ENCODE measurements at regions not wholly inside any gene's neighbourhood (a gene's known extent, or its start where the extent isn't known, plus 50 kb on each side); places are given as distances from the start of the nearest gene placed in this dataset.

- Mint-ChIP-seq H3K4me1 (ENCODE audit: low read depth) (no peaks in the 10 kb centered on the region), H3K9me3 (ENCODE audit: low read depth) (no peaks in the 10 kb centered on the region), H3K36me3 (ENCODE audit: low read depth) (no peaks in the 10 kb centered on the region), H3K4me3 (ENCODE audit: unreplicated experiment) (no peak overlapping the region), H3K27me3 (ENCODE audit: low read depth) (no peaks in the 10 kb centered on the region), H3K27ac (ENCODE audit: unreplicated experiment) (no peak overlapping the region)
- no peak for DNase-seq (ENCODE audit: low spot score)
- TF ChIP-seq, protein P1, sequence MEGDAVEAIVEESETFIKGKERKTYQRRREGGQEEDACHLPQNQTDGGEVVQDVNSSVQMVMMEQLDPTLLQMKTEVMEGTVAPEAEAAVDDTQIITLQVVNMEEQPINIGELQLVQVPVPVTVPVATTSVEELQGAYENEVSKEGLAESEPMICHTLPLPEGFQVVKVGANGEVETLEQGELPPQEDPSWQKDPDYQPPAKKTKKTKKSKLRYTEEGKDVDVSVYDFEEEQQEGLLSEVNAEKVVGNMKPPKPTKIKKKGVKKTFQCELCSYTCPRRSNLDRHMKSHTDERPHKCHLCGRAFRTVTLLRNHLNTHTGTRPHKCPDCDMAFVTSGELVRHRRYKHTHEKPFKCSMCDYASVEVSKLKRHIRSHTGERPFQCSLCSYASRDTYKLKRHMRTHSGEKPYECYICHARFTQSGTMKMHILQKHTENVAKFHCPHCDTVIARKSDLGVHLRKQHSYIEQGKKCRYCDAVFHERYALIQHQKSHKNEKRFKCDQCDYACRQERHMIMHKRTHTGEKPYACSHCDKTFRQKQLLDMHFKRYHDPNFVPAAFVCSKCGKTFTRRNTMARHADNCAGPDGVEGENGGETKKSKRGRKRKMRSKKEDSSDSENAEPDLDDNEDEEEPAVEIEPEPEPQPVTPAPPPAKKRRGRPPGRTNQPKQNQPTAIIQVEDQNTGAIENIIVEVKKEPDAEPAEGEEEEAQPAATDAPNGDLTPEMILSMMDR (IDR thresholded peaks at IDR 0.05), result no peak
These were observed 160.0 kb upstream of the SEMA3E start for GRCh38 chr7:83808982-83809381.

- TF ChIP-seq, protein P1 (IDR thresholded peaks at IDR 0.05), result no peak
- Mint-ChIP-seq H3K9me3 (ENCODE audit: low read depth) (no peaks in the 10 kb centered on the region), H3K4me1 (ENCODE audit: low read depth) (no peaks in the 10 kb centered on the region), H3K36me3 (ENCODE audit: low read depth) (no peaks in the 10 kb centered on the region), H3K27ac (ENCODE audit: unreplicated experiment) (no peak overlapping the region), H3K4me3 (ENCODE audit: unreplicated experiment) (no peak overlapping the region), H3K27me3 (ENCODE audit: low read depth) (no peaks in the 10 kb centered on the region)
- DNase-seq (ENCODE audit: low spot score), result no peak
These were observed 158.8 kb upstream of the SEMA3E start for GRCh38 chr7:83807774-83808173.

GRCh38 chr7:83806538-83806937, 157.6 kb upstream of the SEMA3E start:
- Mint-ChIP-seq H3K9me3 (ENCODE audit: low read depth) (peaks cover 5% of the 10 kb centered on the region), H3K27me3 (ENCODE audit: low read depth) (no peaks in the 10 kb centered on the region), H3K4me3 (ENCODE audit: unreplicated experiment) (no peak overlapping the region), H3K36me3 (ENCODE audit: low read depth) (no peaks in the 10 kb centered on the region), H3K27ac (ENCODE audit: unreplicated experiment) (no peak overlapping the region), H3K4me1 (ENCODE audit: low read depth) (no peaks in the 10 kb centered on the region)
- no peak for DNase-seq (ENCODE audit: low spot score)
- TF ChIP-seq, protein P1 (IDR thresholded peaks at IDR 0.05), result no peak

DNA sequence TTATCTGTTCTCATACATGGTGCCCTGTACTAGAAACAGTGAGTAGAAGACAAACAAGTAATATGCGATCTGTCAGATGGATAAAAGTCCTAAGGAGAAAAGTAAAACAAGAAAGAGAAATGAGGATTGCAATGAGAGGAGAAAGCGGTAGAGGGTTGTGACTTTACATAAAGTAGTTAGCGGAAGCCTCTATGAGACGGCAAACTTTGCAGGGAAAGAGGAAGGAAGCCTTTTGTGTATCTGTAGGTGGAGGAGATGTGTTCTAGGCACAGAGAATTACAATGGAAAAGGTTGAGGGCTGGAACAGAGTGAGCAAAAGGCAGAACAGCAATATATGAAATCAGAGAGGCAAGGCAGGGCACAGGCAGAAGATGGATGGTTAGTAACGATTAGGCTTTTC, 150.4 kb upstream of the SEMA3E start:
- peaks cover 5% of the 10 kb centered on the region for H3K9me3 Mint-ChIP-seq (ENCODE audit: low read depth)
- H3K4me1 Mint-ChIP-seq (ENCODE audit: low read depth), result peaks cover 11% of the 10 kb centered on the region
- no peak overlapping the region for H3K27ac Mint-ChIP-seq (ENCODE audit: unreplicated experiment)
- H3K27me3 Mint-ChIP-seq (ENCODE audit: low read depth), result no peaks in the 10 kb centered on the region
- DNase-seq (ENCODE audit: low spot score), result no peak
- H3K36me3 Mint-ChIP-seq (ENCODE audit: low read depth), result no peaks in the 10 kb centered on the region
- TF ChIP-seq, protein P1 (IDR thresholded peaks at IDR 0.05), result no peak
- H3K4me3 Mint-ChIP-seq (ENCODE audit: unreplicated experiment), result no peak overlapping the region

DNA sequence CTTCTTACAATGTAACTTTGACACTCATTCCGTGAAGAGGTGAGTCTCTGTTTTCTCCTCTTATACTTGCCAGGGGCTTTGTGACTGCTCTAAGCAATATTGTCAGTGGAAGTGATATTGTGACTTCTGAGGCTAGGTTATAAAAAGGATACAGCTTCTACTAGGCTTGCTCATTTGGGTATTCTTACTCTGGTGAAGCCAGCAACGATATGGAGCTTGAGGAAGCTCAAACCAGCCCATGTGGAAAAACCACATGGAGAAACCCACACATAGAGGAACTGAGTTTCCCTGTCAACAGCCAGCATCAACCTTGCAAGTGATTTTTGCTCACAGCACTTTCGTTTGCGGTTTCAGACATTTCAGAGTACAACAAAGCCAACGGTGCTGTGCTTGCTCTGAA, 149.6 kb upstream of the SEMA3E start:
- no peak for DNase-seq (ENCODE audit: low spot score)
- Mint-ChIP-seq H3K27me3 (ENCODE audit: low read depth) (no peaks in the 10 kb centered on the region), H3K4me3 (ENCODE audit: unreplicated experiment) (no peak overlapping the region), H3K4me1 (ENCODE audit: low read depth) (peaks cover 11% of the 10 kb centered on the region), H3K36me3 (ENCODE audit: low read depth) (no peaks in the 10 kb centered on the region), H3K27ac (ENCODE audit: unreplicated experiment) (no peak overlapping the region), H3K9me3 (ENCODE audit: low read depth) (peaks cover 5% of the 10 kb centered on the region)
- TF ChIP-seq, protein P1 (IDR thresholded peaks at IDR 0.05), result no peak
